GM12878 (cell line): ENCODE measurements at regions not wholly inside any gene's neighbourhood (a gene's known extent, or its start where the extent isn't known, plus 50 kb on each side); places are given as distances from the start of the nearest gene placed in this dataset.

ENCODE experiments used
- ATAC-seq: fragments of 200-7000 bp; cut with Tn5 transposase; 3 replicates; pipeline ENCODE4 v1.9.1; 2020; ENCODE audit warnings: mild to moderate bottlenecking, moderate library complexity
- BruUV-seq: library from RNA; stranded (reverse); fragments of 400-500 nt; replicated peaks from 2 replicates; lab custom pipeline; 2021; lab: Mats Ljungman, UMichigan
- CTCF ChIA-PET: fragments of 300-600 bp; sonication (Branson Sonifier 250); formaldehyde crosslinking; extraction: SDS; loops from one replicate; lab custom pipeline; 2021; ENCODE audit warnings: inconsistent platforms; lab: Yijun Ruan, JAX
- POLR2A ChIA-PET: fragments of 350-600 bp; formaldehyde crosslinking; extraction: SDS; loops from one replicate; lab custom pipeline; 2021; ENCODE audit warnings: inconsistent platforms; lab: Charles Lee
- RAD21 ChIA-PET: fragments of 300-600 bp; sonication (Branson Sonifier 250); formaldehyde crosslinking; loops from one replicate; lab custom pipeline; 2023; ENCODE audit warnings: antibody characterized with exemption; ENCODE audit not compliant: unreplicated experiment; lab: Charles Lee
- SMC1A ChIA-PET: fragments of 300-600 bp; sonication (Branson Sonifier 250); formaldehyde crosslinking; loops from one replicate; lab custom pipeline; 2023; ENCODE audit not compliant: unreplicated experiment, uncharacterized antibody; lab: Charles Lee
- DNase-seq: peaks from one replicate; pipeline ENCODE4 v3.0.0-alpha.2; 2011; ENCODE audit warnings: low read depth, low spot score
- FAIRE-seq: peaks from 3 replicates; lab custom pipeline; 2011; peaks lifted over from hg19 to GRCh38; lab: Jason Lieb, UNC
- H2AFZ ChIP-seq: 2 replicates; pipeline ENCODE4 v1.6.0; 2011; ENCODE audit warnings: low read depth, low read length, control low read depth; ENCODE audit not compliant: control insufficient read depth
- H3K27ac ChIP-seq: 2 replicates; pipeline ENCODE4 v1.5.1; 2011; ENCODE audit warnings: control low read depth; ENCODE audit not compliant: control insufficient read depth, insufficient read depth
- H3K27me3 ChIP-seq, 2 experiments: replicated peaks in 1 of 2; 2 replicates each; pipeline versions ENCODE4 v1.6.0 to v1.6.1; 2011; ENCODE audit warnings: low read length in 1 of 2; ENCODE audit not compliant: control insufficient read depth in 2 of 2, insufficient read depth in 2 of 2
- H3K36me3 ChIP-seq, 2 experiments: 2 replicates each; pipeline ENCODE4 v1.5.1; 2011; ENCODE audit warnings: low read length in 1 of 2; ENCODE audit not compliant: control insufficient read depth in 2 of 2, insufficient read depth in 2 of 2
- H3K4me1 ChIP-seq: 2 replicates; pipeline ENCODE4 v1.6.1; 2011; ENCODE audit warnings: mild to moderate bottlenecking, low read length, moderate library complexity, mixed read lengths; ENCODE audit not compliant: control insufficient read depth, insufficient read depth
- H3K4me2 ChIP-seq: 2 replicates; pipeline ENCODE4 v1.6.0; 2011; ENCODE audit warnings: control low read depth; ENCODE audit not compliant: control insufficient read depth, insufficient read depth
- H3K4me3 ChIP-seq: fragments of 200-600 bp; sonication (generic); 2 replicates; pipeline ENCODE4 v1.5.1; 2016
- H3K79me2 ChIP-seq: 2 replicates; pipeline ENCODE4 v1.6.0; 2011; ENCODE audit warnings: low read length; ENCODE audit not compliant: control insufficient read depth, insufficient read depth
- H3K9ac ChIP-seq: 2 replicates; pipeline ENCODE4 v1.8.0; 2011; ENCODE audit warnings: low read length, control low read depth, mixed read lengths; ENCODE audit not compliant: control insufficient read depth, insufficient read depth
- H3K9me3 ChIP-seq: replicated peaks from 3 replicates; pipeline ENCODE4 v1.5.1; 2011; ENCODE audit warnings: mild to moderate bottlenecking, low read length; ENCODE audit not compliant: control insufficient read depth, insufficient read depth
- H4K20me1 ChIP-seq: 2 replicates; pipeline ENCODE4 v1.6.0; 2011; ENCODE audit not compliant: control insufficient read depth, insufficient read depth
- IKZF2 ChIP-seq, 2 experiments: fragments of 450-650 bp; IDR thresholded peaks; 2 replicates each; pipeline ENCODE4 v1.6.1; 2017; ENCODE audit warnings: mild to moderate bottlenecking in 2 of 2, moderate library complexity in 2 of 2
- IRF3 ChIP-seq: fragments of 450-650 bp; IDR thresholded peaks from 2 replicates; pipeline ENCODE4 v1.6.1; 2014; ENCODE audit warnings: mild to moderate bottlenecking
- JUND ChIP-seq: IDR thresholded peaks from 2 replicates; pipeline ENCODE4 v1.6.1; 2012; ENCODE audit warnings: low read depth, mild to moderate bottlenecking, low read length, improper control_type of control experiment, moderate library complexity
- MTA2 ChIP-seq: fragments of 450-650 bp; IDR thresholded peaks from 2 replicates; pipeline ENCODE4 v1.6.1; 2016; ENCODE audit warnings: low read depth, mild to moderate bottlenecking, moderate library complexity
- NFXL1 ChIP-seq: fragments of 450-650 bp; IDR thresholded peaks from 2 replicates; pipeline ENCODE4 v1.6.1; 2017; ENCODE audit warnings: antibody characterized with exemption, mild to moderate bottlenecking, borderline replicate concordance
- NFYA ChIP-seq: IDR thresholded peaks from 2 replicates; pipeline ENCODE4 v1.6.1; 2011; ENCODE audit warnings: low read depth, mild to moderate bottlenecking, low read length, improper control_type of control experiment, borderline replicate concordance
- PBX3 ChIP-seq: IDR thresholded peaks from 2 replicates; pipeline ENCODE4 v1.6.1; 2011; ENCODE audit warnings: mild to moderate bottlenecking, low read depth, low read length, moderate library complexity; ENCODE audit not compliant: insufficient replicate concordance
- PRDM15 ChIP-seq: fragments of 450-650 bp; formaldehyde crosslinking; IDR thresholded peaks from 2 replicates; pipeline ENCODE4 v1.4.0; 2020; ENCODE audit warnings: mild to moderate bottlenecking, moderate library complexity
- RBBP5 ChIP-seq: fragments of 200-600 bp; sonication (generic); conservative IDR thresholded peaks from 2 replicates; pipeline ENCODE4 v1.6.1; 2016
- RELA ChIP-seq: fragments of 450-650 bp; IDR thresholded peaks from 2 replicates; pipeline ENCODE4 v1.8.0; 2014; ENCODE audit warnings: borderline replicate concordance; ENCODE audit not compliant: partially characterized antibody
- RELB ChIP-seq: fragments of 450-650 bp; IDR thresholded peaks from 2 replicates; pipeline ENCODE4 v1.6.1; 2017; ENCODE audit warnings: low read depth, mild to moderate bottlenecking, moderate library complexity
- TCF3 ChIP-seq: IDR thresholded peaks from 2 replicates; pipeline ENCODE4 v1.6.1; 2012; ENCODE audit warnings: low read depth, mild to moderate bottlenecking, low read length, borderline replicate concordance; ENCODE audit not compliant: insufficient read depth
- ZBTB33 ChIP-seq: fragments of 450-650 bp; IDR thresholded peaks from 2 replicates; pipeline ENCODE4 v1.6.1; 2017; ENCODE audit warnings: mild to moderate bottlenecking
- ZNF217 ChIP-seq: fragments of 450-650 bp; IDR thresholded peaks from 2 replicates; pipeline ENCODE4 v1.6.1; 2017; ENCODE audit warnings: antibody characterized with exemption, mild to moderate bottlenecking
- WGBS: methylation state at CpG from one replicate; pipeline ENCODE4 v1.1.6; 2016; ENCODE audit warnings: low lambda C conversion rate; ENCODE audit not compliant: insufficient replicate concordance, insufficient coverage; ENCODE audit errors: missing lambda C conversion rate; 5-methylcytosine and 5-hydroxymethylcytosine counted together
- in situ Hi-C: fragments of 300-500 bp; cut with MboI; formaldehyde crosslinking; loops from 9 replicates; pipeline ENCODE4 v1.14.3; 2018; ENCODE audit warnings: mixed read lengths
- intact Hi-C: fragments of 100-400 bp; cut with micrococcal nuclease; formaldehyde crosslinking; loops from one replicate; pipeline ENCODE4 v1.14.2; 2022; ENCODE audit not compliant: unreplicated experiment

GRCh38 chr13:78910147-78910546, 251.2 kb upstream of the OBI1 start (continued):
- TF ChIP-seq PRDM15 (CRISPR knock-in tag), result no peak
- no peak for TF ChIP-seq ZBTB33
- TF ChIP-seq NFXL1, result no peak
- TF ChIP-seq, all 136 proteins: peak for 0

- no peak for DNase-seq
- BruUV-seq, result no TSS peak
- Histone ChIP-seq H3K4me1 (no peaks in the 10 kb centered on the region), H3K36me3 (no peaks in the 10 kb centered on the region), H3K4me3 (no peak overlapping the region), H4K20me1 (no peaks in the 10 kb centered on the region), H3K4me2 (no peak overlapping the region), H3K9ac (no peak overlapping the region), H3K79me2 (no peaks in the 10 kb centered on the region), H2AFZ (no peak overlapping the region), H3K27me3 (no peaks in the 10 kb centered on the region), H3K9me3 (no peaks in the 10 kb centered on the region), H3K27ac (no peak overlapping the region)
- POLR2A ChIA-PET, result no interaction called here
- no peak for FAIRE-seq
- WGBS, result 0% methylated on average over 4 of the region's 4 CpGs
- in situ Hi-C loops (no loop called here), intact Hi-C loops (no loop called here)
- SMC1A ChIA-PET, result interaction anchor here (0.9 kb wide), 1 partner anchor 15 kb away, joined by 3 read pairs; no protein-coding TSS in a partner anchor
- CTCF ChIA-PET, result no interaction called here
- RAD21 ChIA-PET, result no interaction called here
- no peak for ATAC-seq
- no peak for TF ChIP-seq PBX3
- TF ChIP-seq MTA2, result no peak
- no peak for TF ChIP-seq NFYA
- no peak for TF ChIP-seq RELA
- TF ChIP-seq IRF3, result no peak
- no peak for TF ChIP-seq RBBP5
- no peak for TF ChIP-seq JUND
- TF ChIP-seq RELB, result no peak
- no peak for TF ChIP-seq IKZF2 (IDR thresholded peaks at IDR 0.05)
- no peak for TF ChIP-seq ZNF217
- TF ChIP-seq TCF3, result no peak
Observed at GRCh38 chr13:78909276-78909675, 250.3 kb upstream of the OBI1 start.
